Hepatocyte (in vitro differentiated cells): ENCODE measurements at regions not wholly inside any gene's neighbourhood (a gene's known extent, or its start where the extent isn't known, plus 50 kb on each side); places are given as distances from the start of the nearest gene placed in this dataset.
A peak's percentile ranks its signal among the peaks of the same experiment; 100 is the strongest.

ENCODE experiments used
- DNase-seq: peaks from one replicate; pipeline ENCODE4 v3.0.0-alpha.2; 2016; ENCODE audit warnings: low spot score
- H2AFZ ChIP-seq: fragments of 200-600 bp; sonication (generic); 2 replicates; pipeline ENCODE4 v1.6.0; 2016; ENCODE audit warnings: antibody characterized with exemption, mild to moderate bottlenecking
- H3K27ac ChIP-seq: fragments of 200-600 bp; sonication (generic); 2 replicates; pipeline ENCODE4 v1.5.1; 2016; ENCODE audit warnings: mild to moderate bottlenecking
- H3K27me3 ChIP-seq: fragments of 200-600 bp; sonication (generic); 2 replicates; pipeline ENCODE4 v1.6.1; 2016
- H3K36me3 ChIP-seq: fragments of 200-600 bp; sonication (generic); replicated peaks from 2 replicates; pipeline ENCODE4 v1.5.1; 2016; ENCODE audit warnings: low read depth; ENCODE audit not compliant: insufficient read depth
- H3K4me1 ChIP-seq: fragments of 200-600 bp; sonication (generic); 2 replicates; pipeline ENCODE4 v1.5.1; 2016; ENCODE audit warnings: mild to moderate bottlenecking, moderate library complexity; ENCODE audit not compliant: insufficient read depth
- H3K4me2 ChIP-seq: fragments of 200-600 bp; sonication (generic); 2 replicates; pipeline ENCODE4 v1.6.0; 2016
- H3K4me3 ChIP-seq: fragments of 200-600 bp; sonication (generic); 2 replicates; pipeline ENCODE4 v1.5.1; 2016; ENCODE audit warnings: mild to moderate bottlenecking
- H3K79me2 ChIP-seq: fragments of 200-600 bp; sonication (generic); 2 replicates; pipeline ENCODE4 v1.6.0; 2017; ENCODE audit warnings: mild to moderate bottlenecking
- H3K9me2 ChIP-seq: fragments of 200-600 bp; sonication (generic); replicated peaks from 2 replicates; pipeline ENCODE4 v1.6.0; 2017; ENCODE audit warnings: mild to moderate bottlenecking; ENCODE audit not compliant: insufficient read depth
- H3K9me3 ChIP-seq: fragments of 200-600 bp; sonication (generic); 2 replicates; pipeline ENCODE4 v1.5.1; 2016; ENCODE audit warnings: low read depth, mild to moderate bottlenecking
- H4K20me1 ChIP-seq: fragments of 200-600 bp; sonication (generic); 2 replicates; pipeline ENCODE4 v1.6.0; 2016; ENCODE audit warnings: mild to moderate bottlenecking; ENCODE audit not compliant: insufficient read depth, poor library complexity, severe bottlenecking
- CTCF ChIP-seq: fragments of 200-600 bp; sonication (generic); IDR thresholded peaks from 2 replicates; pipeline ENCODE4 v1.5.1; 2016; ENCODE audit warnings: antibody characterized with exemption, mild to moderate bottlenecking; ENCODE audit not compliant: poor library complexity
- EZH2 ChIP-seq: fragments of 200-600 bp; sonication (generic); IDR thresholded peaks from 2 replicates; pipeline ENCODE4 v1.6.1; 2016; ENCODE audit warnings: antibody characterized with exemption, mild to moderate bottlenecking, borderline replicate concordance
- EZH2phosphoT487 ChIP-seq: fragments of 200-600 bp; sonication (generic); IDR thresholded peaks from one replicate; pipeline ENCODE4 v1.6.1; 2018; ENCODE audit warnings: antibody characterized with exemption, mild to moderate bottlenecking, low read depth, moderate library complexity; ENCODE audit not compliant: unreplicated experiment, severe bottlenecking
- WGBS: methylation state at CpG from one replicate; pipeline ENCODE4 v1.1.6; 2016; ENCODE audit warnings: low lambda C conversion rate; ENCODE audit errors: missing lambda C conversion rate; 5-methylcytosine and 5-hydroxymethylcytosine counted together

DNA sequence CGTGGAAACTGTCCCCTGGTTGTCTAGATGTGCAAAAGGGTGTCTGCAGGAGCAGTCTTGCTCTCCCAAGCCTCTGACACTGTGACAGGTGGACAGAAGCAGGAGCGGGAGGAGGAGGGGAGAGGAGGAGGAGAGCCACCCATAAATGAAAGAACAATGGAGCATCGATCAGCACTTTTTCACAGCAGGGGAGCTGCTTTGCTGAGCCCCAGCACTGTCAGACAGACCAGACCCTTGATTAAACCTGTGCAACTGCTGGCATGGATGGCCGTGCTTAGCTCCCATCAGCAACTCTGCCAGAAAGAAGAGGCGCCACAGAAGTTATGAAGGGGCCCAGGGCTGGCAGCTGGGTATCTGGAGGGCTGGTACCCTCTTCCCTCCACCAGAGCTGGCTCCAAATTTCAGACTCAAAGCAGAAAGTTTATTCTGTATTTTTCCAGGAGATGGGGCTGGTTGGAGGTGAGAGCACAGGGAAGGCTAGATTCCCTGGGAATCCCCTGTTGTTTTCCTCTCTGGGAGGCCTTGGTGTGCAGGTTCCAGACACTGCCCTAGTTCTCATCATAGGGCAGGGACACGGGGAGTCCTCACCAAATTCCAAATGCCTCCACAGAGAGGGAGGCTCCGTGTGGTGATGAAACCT lies 1192.2 kb downstream of the UQCRFS1 start:
- Histone ChIP-seq H3K4me1 (no peaks in the 10 kb centered on the region), H3K4me2 (no peak overlapping the region), H3K9me2 (no peaks in the 10 kb centered on the region), H3K4me3 (no peak overlapping the region), H3K27ac (no peak overlapping the region), H3K9me3 (no peaks in the 10 kb centered on the region), H3K36me3 (no peaks in the 10 kb centered on the region), H3K79me2 (no peaks in the 10 kb centered on the region), H2AFZ (no peak overlapping the region), H3K27me3 (no peaks in the 10 kb centered on the region), H4K20me1 (no peaks in the 10 kb centered on the region)
- 54% methylated on average over 7 of the region's 7 CpGs for WGBS
- TF ChIP-seq CTCF (no peak), EZH2phosphoT487 (no peak), EZH2 (no peak)
- DNase-seq: no peak

GRCh38 chr19:28019901-28020300 lies 1193.0 kb downstream of the UQCRFS1 start:
- no peak for TF ChIP-seq EZH2phosphoT487
- no peak for TF ChIP-seq CTCF
- no peak for TF ChIP-seq EZH2
- H4K20me1 ChIP-seq: no peaks in the 10 kb centered on the region
- H3K4me1 ChIP-seq: no peaks in the 10 kb centered on the region
- no peak overlapping the region for H3K27ac ChIP-seq
- no peaks in the 10 kb centered on the region for H3K79me2 ChIP-seq
- no peak for DNase-seq
- H3K9me2 ChIP-seq: no peaks in the 10 kb centered on the region
- no peaks in the 10 kb centered on the region for H3K27me3 ChIP-seq
- no peaks in the 10 kb centered on the region for H3K36me3 ChIP-seq
- WGBS: 54% methylated on average over 7 of the region's 7 CpGs
- no peaks in the 10 kb centered on the region for H3K9me3 ChIP-seq
- H3K4me2 ChIP-seq: no peak overlapping the region
- no peak overlapping the region for H3K4me3 ChIP-seq
- no peak overlapping the region for H2AFZ ChIP-seq

DNA sequence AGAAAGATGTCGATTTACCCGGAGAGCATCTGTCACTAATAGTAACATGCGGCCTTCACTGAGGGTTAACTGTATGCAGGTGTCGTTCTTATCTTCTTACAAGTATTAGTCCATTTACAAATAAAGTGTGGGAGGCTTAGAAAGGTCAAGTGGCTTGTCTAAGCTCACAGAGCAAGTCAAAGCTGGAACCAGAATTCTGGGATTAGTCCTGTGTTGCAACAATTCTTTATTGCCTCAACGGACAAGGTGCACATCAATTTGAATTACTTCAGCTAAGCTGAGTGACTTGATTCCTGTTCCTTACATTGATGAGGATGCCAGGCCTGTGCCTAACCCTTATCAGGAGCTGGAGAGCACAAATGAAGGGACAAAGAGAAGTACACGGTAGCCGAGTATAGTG lies 1193.6 kb downstream of the UQCRFS1 start:
- H3K9me2 ChIP-seq: no peaks in the 10 kb centered on the region
- 42% methylated on average over 7 of the region's 7 CpGs for WGBS
- H4K20me1 ChIP-seq: no peaks in the 10 kb centered on the region
- TF ChIP-seq EZH2phosphoT487 (no peak), CTCF (no peak), EZH2 (no peak)
- H3K36me3 ChIP-seq: no peaks in the 10 kb centered on the region
- DNase-seq: peak; percentile 15
- no peaks in the 10 kb centered on the region for H3K27me3 ChIP-seq
- no peaks in the 10 kb centered on the region for H3K79me2 ChIP-seq
- H3K9me3 ChIP-seq: no peaks in the 10 kb centered on the region
- H3K4me2 ChIP-seq: no peak overlapping the region
- H2AFZ ChIP-seq: no peak overlapping the region
- no peak overlapping the region for H3K27ac ChIP-seq
- no peak overlapping the region for H3K4me3 ChIP-seq
- no peaks in the 10 kb centered on the region for H3K4me1 ChIP-seq
